ENCODE measurements at regions not wholly inside any gene's neighbourhood (a gene's known extent, or its start where the extent isn't known, plus 50 kb on each side); places are given as distances from the start of the nearest gene placed in this dataset.
"Not testable (repeated sequence)": the region's sequence is repeated elsewhere in the genome, so short reads cannot be mapped to it uniquely, and the experiment has no call there.

DNA sequence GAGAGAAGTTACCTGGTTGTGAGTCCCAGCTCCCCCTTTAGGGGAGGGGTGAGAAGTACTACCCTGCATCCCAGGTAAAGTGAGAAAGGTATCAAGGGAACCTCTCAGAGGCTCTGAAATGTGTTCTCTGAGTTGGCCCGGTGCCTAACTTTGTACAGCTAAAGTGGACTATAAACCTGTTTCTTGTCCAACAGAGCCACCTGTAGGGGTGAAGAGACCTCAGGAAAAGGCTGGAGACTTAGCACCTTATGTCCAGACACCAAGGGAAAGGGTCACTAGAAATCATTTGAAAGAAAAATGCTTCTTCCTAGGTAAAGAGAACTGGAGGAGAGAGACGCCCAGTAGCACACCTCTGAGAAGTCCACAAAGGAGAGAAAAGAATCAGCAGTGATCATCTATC is 108.3 kb upstream of the KIF2A start:
- no peak for DNase-seq

DNA sequence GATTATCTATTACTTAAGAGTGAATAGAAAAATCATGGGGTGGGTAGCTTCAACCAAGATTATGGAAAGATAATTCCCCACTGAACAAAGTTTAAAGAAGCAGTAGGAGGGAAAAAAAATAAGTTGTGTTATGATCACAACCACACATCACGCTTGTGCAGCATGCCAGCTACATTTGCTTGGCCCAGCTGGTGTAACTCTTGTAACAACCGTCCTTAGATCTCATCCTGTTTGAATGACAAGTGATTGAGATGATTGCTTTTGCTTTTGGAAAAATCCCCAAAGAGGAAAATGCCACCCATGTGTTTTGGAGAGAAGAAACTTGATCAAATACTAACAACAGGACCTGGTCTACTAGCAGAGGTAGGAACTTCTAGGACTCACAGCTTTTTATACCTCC is 107.6 kb upstream of the KIF2A start:
- DNase-seq = no peak

DNA sequence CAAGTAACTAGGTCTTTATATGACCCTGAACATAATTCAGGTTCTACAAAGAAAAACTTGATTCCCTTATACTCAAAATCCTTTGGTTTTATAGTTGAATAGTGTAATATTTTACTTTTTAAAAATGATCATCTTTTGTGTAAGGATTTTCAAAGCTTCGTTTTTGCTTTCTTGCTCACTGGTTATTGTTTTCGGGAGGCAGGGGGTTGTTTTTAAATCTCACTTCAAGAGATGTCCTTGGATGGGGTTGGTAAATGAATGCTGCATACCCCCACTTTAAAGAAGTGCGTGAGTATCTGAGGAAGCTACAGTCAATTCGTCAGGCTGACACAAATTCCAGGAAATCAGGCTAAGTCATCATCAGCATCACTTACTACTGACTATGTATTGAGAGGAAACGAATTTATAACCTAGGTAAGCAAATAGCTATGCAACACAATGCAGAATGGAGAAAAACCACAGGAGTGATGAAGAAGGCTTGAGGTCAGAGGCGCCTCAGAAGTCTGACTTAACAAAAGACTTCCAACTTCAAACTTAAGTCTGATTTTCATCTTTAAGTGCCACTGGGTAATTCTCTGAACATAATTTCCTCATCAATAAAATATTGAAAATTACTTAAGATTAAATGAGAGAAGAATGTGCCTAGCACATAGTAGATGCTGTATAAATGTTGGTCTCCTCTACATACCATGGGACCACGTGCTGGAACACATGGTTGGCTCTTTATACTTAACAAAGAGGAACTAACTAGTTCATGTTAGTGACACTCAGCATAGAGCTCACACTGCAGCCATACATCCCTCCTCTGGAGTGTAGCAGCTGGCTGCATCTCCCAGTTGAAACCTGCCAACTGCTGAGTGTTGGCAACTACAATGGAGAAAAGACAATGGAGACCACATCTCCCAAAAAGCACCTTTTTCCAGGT is 106.0 kb upstream of the KIF2A start:
- DNase-seq = no peak

DNA sequence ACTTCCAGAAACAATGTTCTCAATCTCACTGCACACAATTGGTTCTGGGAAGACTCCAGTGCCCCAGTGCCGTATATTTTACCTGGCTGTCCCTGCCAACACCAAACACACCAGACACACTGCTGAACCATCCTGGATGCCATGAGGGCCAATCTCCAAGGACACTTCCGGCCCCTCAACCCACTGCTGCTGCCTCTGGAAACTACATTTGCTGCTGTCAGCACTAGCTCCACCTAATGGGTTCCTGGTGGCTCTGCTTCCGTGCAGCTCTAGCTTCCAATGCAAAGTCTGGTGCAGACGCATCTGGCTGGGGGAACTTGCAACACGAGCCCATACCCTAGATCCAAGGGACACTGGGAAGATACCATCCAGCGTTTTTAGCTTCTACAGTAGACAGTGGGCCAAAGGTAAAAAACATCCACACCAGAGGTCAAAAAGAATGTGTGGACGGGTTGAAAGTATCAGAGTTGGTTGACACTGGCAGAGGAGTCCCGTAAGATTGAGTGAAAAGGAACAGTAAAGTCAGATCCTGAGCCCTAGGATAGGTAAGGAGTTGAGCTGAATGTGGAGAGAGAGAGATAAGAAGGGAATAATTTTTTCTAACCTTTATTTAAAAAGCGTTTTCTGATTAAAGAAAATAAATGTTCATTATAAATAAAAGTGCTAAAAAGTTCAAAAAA is 99.7 kb upstream of the KIF2A start:
- DNase-seq = no peak

DNA sequence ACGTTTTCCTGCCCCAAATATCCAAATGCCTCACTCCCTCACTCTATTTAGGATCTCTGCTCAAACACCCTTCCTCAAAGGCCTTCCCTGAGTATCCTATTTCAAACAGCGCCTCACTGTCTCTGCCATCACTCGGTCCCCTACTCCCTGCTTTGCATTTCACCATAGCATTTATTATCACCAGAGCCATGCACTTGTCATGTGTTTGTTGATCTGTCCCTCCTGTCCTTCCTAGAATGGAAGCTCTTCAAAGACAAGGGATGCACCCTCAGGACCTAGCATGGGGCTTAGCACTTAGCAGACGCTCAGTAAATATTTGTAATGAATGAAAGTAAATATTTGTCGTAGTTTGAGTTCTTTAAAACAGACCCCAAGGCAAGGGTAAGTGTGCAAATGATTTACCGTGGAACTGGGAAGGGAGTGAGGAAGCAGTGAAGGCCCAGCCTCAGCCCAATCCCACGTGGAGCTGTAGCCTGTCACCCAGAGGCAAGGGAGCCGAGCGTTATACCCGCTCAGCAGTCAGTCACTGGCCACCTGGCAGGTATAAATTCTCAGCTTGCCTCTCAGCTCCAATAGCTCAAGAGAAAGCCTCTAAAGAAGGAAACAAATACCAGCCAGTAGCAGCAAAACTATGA is 97.7 kb upstream of the KIF2A start:
- DNase-seq = no peak

DNA sequence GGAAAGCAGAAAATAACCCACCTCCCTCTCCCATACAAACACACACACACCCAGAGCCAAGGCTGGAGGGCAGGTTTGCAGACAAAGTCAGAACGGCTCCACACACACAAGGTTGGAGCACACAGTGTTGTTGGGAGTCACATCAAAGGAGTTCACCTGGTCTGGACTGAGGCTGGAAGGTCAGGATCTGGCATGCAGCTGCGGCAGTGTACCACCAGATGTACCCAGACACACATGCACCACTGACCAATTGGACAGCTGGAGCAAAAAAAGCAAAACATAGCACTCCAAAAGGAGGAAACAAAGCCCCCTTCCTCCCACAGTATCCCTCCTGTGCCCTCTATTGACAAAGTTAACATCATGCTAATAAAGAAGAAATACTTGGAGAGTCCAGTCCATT is 94.6 kb upstream of the KIF2A start:
- DNase-seq = no peak

DNA sequence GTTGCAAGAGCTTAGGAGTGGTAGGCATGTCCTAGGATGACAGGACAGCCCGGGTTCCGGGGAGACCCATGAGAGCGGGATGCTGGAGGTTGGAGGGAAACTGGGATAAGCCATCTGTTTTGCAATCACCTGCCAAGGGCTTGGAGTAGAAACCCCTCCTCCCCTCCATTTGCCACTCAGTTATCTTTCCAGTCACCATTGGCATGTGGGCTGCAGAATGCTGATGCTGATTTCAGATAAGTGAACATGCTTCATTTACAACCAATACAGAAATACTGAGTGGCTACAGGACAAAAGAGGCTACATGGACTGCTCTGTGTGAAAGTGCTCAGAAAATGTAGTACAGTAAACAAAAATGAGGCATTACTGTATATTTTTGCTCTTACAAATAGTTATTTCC is 93.4 kb upstream of the KIF2A start:
- no peak for DNase-seq

DNA sequence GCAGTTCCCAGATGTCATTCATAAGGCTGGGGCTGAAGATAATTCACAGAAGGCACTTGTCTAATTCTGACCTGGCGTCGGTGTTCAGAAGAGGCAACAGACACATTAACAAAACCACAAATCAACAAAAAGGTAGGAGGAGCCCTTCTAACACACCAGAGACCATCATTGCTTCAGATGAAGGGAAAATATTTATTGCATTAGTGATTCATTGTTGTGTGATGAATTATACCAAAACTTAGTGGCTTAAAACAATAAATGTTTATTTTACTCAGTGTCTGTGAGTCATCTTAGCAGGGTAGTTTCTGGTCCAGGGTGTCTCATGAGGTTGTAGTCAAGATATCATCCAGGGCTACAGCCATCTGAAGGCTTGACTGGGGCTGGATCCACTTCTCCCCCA is 91.3 kb upstream of the KIF2A start:
- no peak for DNase-seq

DNA sequence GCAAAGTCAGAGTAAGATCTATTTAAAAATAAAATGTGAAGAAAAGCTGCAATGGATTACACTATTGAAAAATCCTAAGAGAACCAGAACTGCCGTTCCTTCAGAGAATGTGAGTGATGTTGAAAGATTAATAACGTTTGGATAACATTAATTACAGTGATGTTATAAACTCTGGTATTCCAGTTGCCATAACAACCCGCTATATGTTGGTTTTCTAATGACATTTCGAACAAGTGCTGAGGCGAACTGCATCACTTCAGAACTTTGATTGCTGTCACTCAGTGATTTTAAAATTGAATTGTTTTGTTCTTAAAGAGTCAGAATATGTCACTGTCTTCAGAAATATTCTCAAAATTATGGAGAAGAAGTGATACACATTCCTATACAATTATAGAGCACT is 89.4 kb upstream of the KIF2A start:
- DNase-seq = not testable (repeated sequence)

DNA sequence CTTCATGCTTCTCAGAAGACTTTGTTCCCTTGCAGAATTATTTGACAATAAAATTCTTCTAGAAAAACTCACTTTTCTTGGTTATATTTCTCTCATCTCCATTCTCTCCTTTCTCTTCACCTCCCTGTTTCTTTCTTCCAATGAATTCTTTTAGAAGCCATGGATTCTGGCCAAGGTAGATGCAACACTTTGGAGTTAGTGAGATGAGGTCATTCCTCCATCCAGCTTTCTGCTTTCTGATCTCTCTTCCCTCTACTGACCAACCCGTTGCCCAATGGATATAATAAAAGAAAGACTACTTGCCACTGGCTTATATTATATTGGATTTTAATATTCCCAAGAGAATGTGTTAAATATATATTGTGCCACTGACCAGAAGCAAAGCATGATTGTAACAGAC is 88.9 kb upstream of the KIF2A start:
- DNase-seq = not testable (repeated sequence)

DNA sequence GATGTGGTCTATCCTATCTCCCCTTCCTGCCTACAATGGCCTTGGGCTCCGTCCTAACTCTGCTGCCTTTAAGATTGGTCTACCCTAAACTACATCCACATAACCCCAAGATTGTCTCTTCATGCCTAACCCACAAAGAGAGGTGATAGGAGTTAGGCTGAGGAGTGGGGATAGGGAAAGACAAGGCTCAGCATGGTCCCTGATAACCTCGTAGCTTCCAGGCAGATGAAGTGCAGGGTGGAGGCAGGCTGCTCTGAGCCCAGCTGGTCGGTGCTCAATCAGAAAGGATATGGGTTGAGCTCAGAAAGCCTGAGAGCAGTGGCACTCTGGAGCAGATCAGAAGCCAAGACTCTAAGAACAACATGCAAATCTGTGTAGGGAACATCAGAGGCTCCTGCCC is 87.1 kb upstream of the KIF2A start:
- DNase-seq = not testable (repeated sequence)

DNA sequence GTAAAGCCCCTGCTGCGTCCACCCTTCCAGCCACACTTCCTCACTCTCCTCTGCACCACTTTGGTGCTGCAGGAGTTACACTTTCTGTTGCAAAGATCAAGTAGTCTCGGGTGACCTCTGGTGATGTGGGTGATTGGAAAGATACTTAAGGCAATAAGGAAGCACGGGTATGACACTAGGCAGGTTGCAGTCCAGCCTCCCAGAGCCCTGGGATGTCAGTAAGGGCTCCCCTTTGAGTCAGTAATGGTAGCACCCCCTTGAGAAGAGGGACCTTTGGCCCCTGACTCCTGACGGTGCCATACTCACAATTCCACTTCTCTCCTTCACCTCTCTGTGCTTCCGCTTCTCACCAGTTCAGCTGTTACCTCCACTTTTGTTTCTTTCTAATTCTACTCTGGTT is 84.1 kb upstream of the KIF2A start:
- DNase-seq = not testable (repeated sequence)

DNA sequence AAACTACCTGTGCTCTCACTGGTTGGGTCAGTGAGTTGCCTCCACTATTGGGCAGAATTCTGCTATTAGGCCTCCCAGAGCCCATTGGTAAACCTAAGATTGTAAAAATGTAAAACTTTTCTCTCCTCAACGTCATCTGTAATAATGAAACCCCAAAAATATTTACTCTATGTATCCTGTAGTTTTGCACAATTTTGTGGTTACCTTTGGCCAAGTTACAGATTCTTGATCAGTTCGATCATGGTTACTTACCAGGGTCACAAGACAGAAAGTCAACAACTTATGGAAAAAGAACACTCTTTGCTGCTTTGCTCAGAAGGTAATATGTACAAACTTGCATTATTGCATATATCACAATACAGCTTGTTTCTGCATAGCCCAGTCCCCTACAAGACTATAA is 83.7 kb upstream of the KIF2A start:
- DNase-seq = not testable (repeated sequence)

DNA sequence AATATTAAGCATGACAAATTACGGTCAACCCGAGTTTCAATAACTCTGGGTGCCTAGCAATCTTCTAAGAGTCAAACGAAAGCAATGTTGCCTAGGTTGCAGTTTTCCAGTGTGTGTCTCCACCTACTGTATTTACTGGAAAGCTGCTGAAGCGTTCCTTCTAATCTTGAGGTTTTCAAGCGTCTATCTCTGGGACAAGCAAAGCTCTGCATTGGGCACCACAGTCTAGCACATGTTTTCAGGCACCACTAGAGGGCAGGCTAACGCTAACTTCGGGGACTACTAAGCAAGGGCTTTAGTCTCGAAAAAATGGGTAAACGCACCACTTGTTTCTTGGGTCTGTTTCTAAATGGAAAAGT is 82.7 kb upstream of the KIF2A start:
- DNase-seq = not testable (repeated sequence)

DNA sequence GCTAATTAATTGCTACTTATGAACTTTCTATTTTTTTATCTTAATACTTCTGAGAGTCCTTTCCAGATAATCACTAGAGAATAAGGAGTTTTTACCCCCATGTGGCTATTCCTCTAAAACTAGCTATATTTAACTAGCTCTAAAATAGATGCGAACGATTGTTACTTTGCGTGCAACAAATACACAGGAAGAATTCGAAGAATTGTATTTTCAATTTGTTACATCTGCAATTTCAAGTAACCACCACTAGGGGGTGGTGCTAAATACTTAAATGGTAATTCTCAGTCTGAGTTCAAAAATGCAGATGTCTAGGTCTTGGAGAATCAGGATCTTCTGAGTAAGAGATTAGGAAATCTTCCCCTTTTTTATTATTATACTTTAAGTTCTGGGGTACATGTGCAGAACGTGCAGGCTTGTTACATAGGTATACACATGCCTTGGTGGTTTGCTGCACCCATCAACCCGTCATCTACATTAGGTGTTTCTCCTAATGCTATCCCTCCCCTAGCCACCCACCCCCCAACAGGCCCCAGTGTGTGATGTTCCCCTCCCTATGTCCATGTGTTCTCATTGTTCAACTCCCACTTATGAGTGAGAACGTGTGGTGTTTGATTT is 80.9 kb upstream of the KIF2A start:
- DNase-seq = not testable (repeated sequence)

DNA sequence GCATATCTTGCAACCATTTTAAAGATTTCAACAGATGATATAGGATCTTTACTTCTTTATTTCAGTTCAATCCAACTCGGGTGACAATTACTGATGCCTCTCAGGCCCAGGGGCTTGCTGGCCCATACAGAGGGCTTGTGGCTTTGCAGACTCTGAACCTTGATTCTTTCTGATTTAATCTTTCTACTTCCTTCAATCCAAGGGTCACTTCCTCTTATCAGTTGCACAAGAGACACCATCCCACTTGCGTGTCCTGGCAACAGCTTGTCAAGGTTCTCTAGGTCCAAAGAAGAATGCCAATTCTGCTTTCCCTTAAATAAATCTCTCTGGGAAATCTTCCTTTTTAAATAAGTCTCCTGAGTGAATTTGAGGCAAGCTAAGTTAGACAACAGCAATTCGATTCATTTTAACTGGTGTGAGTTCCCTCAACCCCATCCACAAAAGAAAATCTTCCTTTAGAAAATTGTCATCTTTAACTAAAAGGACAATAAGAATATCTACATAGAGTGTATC is 75.1 kb upstream of the KIF2A start:
- DNase-seq = not testable (repeated sequence)

DNA sequence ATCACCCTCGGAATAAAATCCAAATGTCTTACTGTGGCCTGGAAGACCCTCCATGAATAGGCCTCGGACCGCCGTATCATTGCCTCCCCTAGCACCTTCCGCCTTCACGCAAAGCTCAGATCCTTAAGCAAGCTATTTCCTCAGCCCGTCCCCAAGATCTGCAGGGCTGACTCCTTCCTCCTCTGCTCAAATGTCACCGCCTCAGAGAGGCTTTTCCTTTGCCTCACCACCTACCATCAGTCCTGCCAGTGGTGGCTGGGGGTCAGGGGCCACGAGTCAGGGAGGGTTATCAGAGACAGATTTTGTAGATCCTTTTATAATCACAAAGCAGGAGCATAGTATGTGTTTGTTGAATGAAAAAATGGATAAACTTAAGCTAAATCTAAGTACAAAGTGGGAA is 74.4 kb upstream of the KIF2A start:
- DNase-seq = no peak

DNA sequence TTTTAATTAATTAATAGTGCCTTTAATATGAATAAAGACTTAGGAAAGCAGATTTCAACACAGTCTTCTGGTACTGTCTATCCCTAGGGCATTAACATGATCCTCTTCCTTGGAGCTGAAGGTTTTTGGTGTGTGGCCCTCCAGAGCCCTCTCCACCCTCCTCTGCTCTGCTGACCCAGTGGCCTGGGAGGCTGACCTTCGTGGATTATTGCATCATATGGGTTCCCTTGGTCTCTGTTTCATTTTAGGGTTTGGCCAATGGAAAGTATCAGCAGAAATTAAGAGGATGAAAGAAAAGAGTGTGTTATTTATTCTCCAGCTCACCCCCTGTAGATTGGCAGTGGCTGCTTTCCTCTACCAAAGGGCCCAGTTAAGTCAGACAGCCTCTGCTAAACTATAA is 73.8 kb upstream of the KIF2A start:
- not testable (repeated sequence) for DNase-seq

DNA sequence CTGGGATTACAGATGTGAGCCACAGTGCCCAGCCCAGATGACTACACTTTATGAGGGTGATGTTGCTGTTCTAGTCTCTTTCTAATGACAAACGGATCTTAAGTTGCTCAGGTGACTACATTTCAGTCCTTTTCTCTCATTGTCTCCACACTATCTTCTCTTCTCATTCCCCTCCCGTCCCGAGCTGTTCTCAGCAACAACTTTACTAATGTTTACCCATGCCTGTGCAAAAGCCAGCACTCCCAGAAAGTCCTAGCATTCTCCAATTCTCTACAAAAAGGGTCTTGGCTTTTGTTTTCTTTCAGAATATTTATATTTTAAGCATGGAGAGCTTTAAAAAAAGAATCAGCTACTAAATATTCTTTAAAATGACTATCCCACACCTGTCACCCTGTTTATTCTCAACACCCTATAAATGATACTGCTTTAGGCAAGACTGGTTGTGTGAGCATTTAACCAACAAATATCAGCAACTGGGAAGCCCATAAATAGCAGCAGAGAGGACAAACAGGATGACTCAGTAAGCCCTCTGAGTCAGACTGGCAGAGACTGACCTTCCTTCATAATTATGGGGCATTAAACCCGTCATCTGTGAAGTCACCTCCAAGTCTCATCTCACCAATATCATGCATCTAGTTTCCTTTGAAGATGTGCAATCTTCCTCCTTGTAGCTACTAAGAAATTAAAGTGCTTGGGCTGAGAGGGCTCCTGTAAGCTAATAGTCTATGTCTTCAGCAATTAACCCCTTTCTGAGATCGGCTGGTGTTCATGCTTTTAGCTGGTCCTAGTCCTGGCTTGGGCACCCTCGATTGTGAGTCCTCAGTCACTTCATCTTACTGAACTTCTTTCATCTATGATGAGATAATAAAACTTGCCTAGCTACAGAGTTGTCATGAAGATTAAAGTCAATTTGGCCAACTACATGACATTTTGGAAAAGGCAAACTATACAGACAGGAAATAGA is 72.6 kb upstream of the KIF2A start:
- not testable (repeated sequence) for DNase-seq

DNA sequence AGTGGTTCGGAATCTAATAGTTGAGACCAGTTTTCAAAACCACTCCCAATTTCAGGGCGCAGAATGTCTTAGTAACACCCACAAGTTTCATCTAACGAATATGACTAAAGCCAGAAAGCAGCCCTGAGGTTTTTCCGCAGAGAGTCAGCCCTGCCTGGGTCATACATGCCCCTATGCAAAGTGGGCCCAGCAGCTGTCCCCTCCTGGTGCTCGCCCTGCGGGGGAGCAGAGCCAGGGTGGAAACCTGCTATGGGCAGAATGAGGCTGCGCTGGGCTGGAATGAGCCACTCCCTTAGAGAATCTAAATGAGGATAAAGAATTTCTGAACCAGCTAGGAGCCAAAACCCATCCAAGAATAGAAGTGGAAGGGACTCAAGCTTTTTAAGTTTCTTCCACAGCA is 69.4 kb upstream of the KIF2A start:
- not testable (repeated sequence) for DNase-seq

DNA sequence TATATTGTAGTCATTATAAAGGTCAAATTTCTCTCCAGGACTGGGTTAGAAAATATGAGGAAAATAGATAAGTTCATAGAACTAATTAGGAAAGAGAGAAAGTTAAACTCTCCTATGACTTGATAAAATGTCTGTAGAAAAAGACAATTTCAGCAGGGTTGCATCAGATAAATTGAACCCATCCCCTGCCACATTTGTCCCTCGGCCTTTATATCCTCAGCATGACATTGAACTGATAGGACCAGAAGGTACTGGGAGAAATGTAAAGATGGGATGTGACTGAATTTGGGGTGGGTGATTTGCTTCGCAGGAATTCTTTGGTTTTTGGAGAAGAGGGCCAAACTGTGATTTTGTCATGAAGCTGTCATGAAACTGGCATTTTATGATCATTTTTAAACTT is 68.1 kb upstream of the KIF2A start:
- DNase-seq = not testable (repeated sequence)

DNA sequence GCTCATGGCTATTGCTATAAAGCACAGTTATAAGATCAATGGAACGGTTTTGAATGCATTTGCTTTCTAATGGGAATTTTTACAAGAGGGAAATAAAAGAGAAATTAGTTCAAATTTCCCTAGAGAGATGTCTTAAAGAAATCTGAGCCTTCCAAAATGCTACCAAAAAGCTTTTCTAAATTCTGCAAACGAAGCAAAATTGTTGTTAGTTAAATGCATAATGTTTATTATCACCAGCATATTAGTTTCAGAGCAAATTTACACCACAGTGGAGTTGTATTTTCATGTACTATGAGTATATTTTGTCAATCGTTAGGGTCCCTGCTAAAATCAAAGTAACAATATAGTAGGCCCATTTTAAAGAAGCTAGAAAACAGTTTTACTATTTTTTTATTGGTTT is 67.4 kb upstream of the KIF2A start:
- not testable (repeated sequence) for DNase-seq
